ENCODE measurements at regions not wholly inside any gene's neighbourhood (a gene's known extent, or its start where the extent isn't known, plus 50 kb on each side); places are given as distances from the start of the nearest gene placed in this dataset.

DNA sequence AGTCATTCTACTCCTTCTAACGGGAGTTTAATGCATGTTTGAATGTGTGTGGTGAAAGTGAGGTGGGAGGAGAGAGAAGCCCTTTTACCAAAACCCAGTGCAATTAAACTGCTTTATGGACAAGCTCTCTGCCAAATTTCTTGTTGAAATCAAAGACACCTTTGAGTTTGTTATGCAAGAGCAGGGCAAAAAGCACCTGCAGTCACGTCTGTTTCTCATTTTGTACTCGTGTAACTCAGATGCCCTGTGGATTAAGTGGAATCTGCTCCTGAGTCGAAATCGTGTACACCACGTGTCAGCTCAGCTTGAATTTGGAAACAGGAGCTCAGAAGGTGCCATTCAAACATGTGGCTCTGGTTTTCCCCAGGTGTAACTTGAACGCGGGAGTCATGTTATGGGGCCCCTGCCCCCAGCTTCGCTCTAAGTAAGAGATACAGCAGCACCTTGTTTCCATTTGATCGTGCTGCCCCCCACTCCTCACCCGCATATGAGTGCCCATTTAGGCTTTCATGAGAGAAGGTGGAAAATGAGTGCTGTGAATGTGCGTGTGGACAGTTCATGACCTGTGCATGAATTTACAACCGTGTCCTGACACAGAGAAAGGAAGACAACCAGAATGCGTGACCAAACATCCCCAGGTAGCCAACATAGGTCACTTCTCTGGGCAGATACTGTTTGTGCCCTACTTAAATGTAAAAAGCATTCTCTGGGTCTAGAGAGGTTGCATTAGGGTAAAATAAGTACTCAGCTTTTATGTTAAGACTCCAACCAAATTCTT lies 347.0 kb upstream of the SLC30A5 start:
- TF ChIP-seq ZNF565 (CRISPR knock-in tag; conservative IDR thresholded peaks at IDR 0.05; ENCODE audit: low read depth) (no peak), OSR1 (CRISPR knock-in tag; IDR thresholded peaks at IDR 0.05) (no peak), CREB5 (CRISPR knock-in tag; IDR thresholded peaks at IDR 0.05; ENCODE audit: low read depth) (no peak), CSDC2 (CRISPR knock-in tag; IDR thresholded peaks at IDR 0.05) (no peak), ZC3H10 (CRISPR knock-in tag; IDR thresholded peaks at IDR 0.05) (no peak), ZNF8 (CRISPR knock-in tag; IDR thresholded peaks at IDR 0.05) (no peak), GLIS3 (CRISPR knock-in tag; IDR thresholded peaks at IDR 0.05) (no peak), ISL1 (CRISPR knock-in tag; IDR thresholded peaks at IDR 0.05) (no peak)
- TF ChIP-seq, protein P1, sequence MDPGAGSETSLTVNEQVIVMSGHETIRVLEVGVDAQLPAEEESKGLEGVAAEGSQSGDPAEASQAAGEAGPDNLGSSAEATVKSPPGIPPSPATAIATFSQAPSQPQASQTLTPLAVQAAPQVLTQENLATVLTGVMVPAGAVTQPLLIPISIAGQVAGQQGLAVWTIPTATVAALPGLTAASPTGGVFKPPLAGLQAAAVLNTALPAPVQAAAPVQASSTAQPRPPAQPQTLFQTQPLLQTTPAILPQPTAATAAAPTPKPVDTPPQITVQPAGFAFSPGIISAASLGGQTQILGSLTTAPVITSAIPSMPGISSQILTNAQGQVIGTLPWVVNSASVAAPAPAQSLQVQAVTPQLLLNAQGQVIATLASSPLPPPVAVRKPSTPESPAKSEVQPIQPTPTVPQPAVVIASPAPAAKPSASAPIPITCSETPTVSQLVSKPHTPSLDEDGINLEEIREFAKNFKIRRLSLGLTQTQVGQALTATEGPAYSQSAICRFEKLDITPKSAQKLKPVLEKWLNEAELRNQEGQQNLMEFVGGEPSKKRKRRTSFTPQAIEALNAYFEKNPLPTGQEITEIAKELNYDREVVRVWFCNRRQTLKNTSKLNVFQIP (CRISPR knock-in tag; IDR thresholded peaks at IDR 0.05; ENCODE audit: borderline replicate concordance, low read depth): no peak
- TF ChIP-seq, protein P2, sequence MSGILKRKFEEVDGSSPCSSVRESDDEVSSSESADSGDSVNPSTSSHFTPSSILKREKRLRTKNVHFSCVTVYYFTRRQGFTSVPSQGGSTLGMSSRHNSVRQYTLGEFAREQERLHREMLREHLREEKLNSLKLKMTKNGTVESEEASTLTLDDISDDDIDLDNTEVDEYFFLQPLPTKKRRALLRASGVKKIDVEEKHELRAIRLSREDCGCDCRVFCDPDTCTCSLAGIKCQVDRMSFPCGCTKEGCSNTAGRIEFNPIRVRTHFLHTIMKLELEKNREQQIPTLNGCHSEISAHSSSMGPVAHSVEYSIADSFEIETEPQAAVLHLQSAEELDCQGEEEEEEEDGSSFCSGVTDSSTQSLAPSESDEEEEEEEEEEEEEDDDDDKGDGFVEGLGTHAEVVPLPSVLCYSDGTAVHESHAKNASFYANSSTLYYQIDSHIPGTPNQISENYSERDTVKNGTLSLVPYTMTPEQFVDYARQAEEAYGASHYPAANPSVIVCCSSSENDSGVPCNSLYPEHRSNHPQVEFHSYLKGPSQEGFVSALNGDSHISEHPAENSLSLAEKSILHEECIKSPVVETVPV (CRISPR knock-in tag; IDR thresholded peaks at IDR 0.05): no peak

Measured in SK-N-SH treated with all-trans-retinoic acid at 6 μM for 48 hours (cell line).